HL-60/S4 treated with retinoic acid at 250 ng/mL for 4 days and 3 days (cell line): ENCODE measurements at regions not wholly inside any gene's neighbourhood (a gene's known extent, or its start where the extent isn't known, plus 50 kb on each side); places are given as distances from the start of the nearest gene placed in this dataset.

Experiments
- in situ Hi-C: fragments of 300-500 bp; cut with MboI; formaldehyde crosslinking; loops from 2 replicates; pipeline ENCODE4 v1.7.0; 2022; ENCODE audit warnings: low sequenced_read_pairs

- in situ Hi-C loops, result no loop called here
Measured at GRCh38 chr3:34277110-34277509, 478.7 kb downstream of the PDCD6IP start.

GRCh38 chr3:34279901-34280300, 481.5 kb downstream of the PDCD6IP start:
- in situ Hi-C loops, result no loop called here

GRCh38 chr3:34283751-34284150, 485.3 kb downstream of the PDCD6IP start:
- in situ Hi-C loops, result no loop called here

GRCh38 chr3:34284959-34285826, 486.8 kb downstream of the PDCD6IP start:
- in situ Hi-C loops, result no loop called here

GRCh38 chr3:34285827-34286188, 487.4 kb downstream of the PDCD6IP start:
- in situ Hi-C loops, result no loop called here

GRCh38 chr3:34292605-34293300, 494.3 kb downstream of the PDCD6IP start:
- in situ Hi-C loops, result no loop called here

- in situ Hi-C loops, result no loop called here
Measured at GRCh38 chr3:34294240-34294639, 495.8 kb downstream of the PDCD6IP start.

- in situ Hi-C loops, result no loop called here
Measured at GRCh38 chr3:34296796-34297195, 498.4 kb downstream of the PDCD6IP start.

- in situ Hi-C loops, result no loop called here
Measured at GRCh38 chr3:34298653-34299052, 500.2 kb downstream of the PDCD6IP start.

- in situ Hi-C loops, result no loop called here
Measured at GRCh38 chr3:34300621-34301020, 502.2 kb downstream of the PDCD6IP start.

- in situ Hi-C loops, result no loop called here
Measured at GRCh38 chr3:34301313-34301712, 502.9 kb downstream of the PDCD6IP start.

GRCh38 chr3:34305266-34305665, 506.8 kb downstream of the PDCD6IP start:
- in situ Hi-C loops, result no loop called here

GRCh38 chr3:34312684-34313083, 514.3 kb downstream of the PDCD6IP start:
- in situ Hi-C loops, result no loop called here

- in situ Hi-C loops, result no loop called here
Measured at GRCh38 chr3:34319881-34320280, 521.5 kb downstream of the PDCD6IP start.

- in situ Hi-C loops, result no loop called here
Measured at GRCh38 chr3:34323517-34323916, 525.1 kb downstream of the PDCD6IP start.

- in situ Hi-C loops, result no loop called here
Measured at GRCh38 chr3:34346656-34347055, 548.2 kb downstream of the PDCD6IP start.

GRCh38 chr3:34351882-34352777, 553.7 kb downstream of the PDCD6IP start:
- in situ Hi-C loops, result no loop called here

- in situ Hi-C loops, result no loop called here
Measured at GRCh38 chr3:34352778-34353331, 554.4 kb downstream of the PDCD6IP start.

- in situ Hi-C loops, result no loop called here
Measured at GRCh38 chr3:34357461-34357860, 559.0 kb downstream of the PDCD6IP start.

GRCh38 chr3:34359064-34359463, 560.6 kb downstream of the PDCD6IP start:
- in situ Hi-C loops, result no loop called here

- in situ Hi-C loops, result no loop called here
Measured at GRCh38 chr3:34360713-34361112, 562.3 kb downstream of the PDCD6IP start.
